WTC11 (cell line): ENCODE measurements at regions not wholly inside any gene's neighbourhood (a gene's known extent, or its start where the extent isn't known, plus 50 kb on each side); places are given as distances from the start of the nearest gene placed in this dataset.

Experiments
- JUN ChIP-seq: sonication (generic); formaldehyde crosslinking; IDR thresholded peaks from 2 replicates; pipeline ENCODE4 v1.8.0; 2023; ENCODE audit warnings: mild to moderate bottlenecking, missing genetic modification reagents
- RELA ChIP-seq: sonication (generic); formaldehyde crosslinking; IDR thresholded peaks from 2 replicates; pipeline ENCODE4 v1.8.1; 2022; ENCODE audit warnings: missing genetic modification reagents, mild to moderate bottlenecking, borderline replicate concordance
- SMAD4 ChIP-seq: sonication (generic); formaldehyde crosslinking; IDR thresholded peaks from 2 replicates; pipeline ENCODE4 v1.8.0; 2022; ENCODE audit warnings: mild to moderate bottlenecking, missing genetic modification reagents
- SP1 ChIP-seq: sonication (generic); formaldehyde crosslinking; conservative IDR thresholded peaks from 2 replicates; pipeline ENCODE4 v1.8.1; 2022; ENCODE audit warnings: missing genetic modification reagents
- TF ChIP-seq, protein P1 (sequence below): fragments of 200-600 bp; IDR thresholded peaks from 2 replicates; pipeline ENCODE4 v1.8.0; 2022; ENCODE audit warnings: antibody characterized with exemption
- TF ChIP-seq, protein P2 (sequence below): sonication (generic); formaldehyde crosslinking; IDR thresholded peaks from 2 replicates; pipeline ENCODE4 v1.8.0; 2022; ENCODE audit warnings: mild to moderate bottlenecking, missing genetic modification reagents

DNA sequence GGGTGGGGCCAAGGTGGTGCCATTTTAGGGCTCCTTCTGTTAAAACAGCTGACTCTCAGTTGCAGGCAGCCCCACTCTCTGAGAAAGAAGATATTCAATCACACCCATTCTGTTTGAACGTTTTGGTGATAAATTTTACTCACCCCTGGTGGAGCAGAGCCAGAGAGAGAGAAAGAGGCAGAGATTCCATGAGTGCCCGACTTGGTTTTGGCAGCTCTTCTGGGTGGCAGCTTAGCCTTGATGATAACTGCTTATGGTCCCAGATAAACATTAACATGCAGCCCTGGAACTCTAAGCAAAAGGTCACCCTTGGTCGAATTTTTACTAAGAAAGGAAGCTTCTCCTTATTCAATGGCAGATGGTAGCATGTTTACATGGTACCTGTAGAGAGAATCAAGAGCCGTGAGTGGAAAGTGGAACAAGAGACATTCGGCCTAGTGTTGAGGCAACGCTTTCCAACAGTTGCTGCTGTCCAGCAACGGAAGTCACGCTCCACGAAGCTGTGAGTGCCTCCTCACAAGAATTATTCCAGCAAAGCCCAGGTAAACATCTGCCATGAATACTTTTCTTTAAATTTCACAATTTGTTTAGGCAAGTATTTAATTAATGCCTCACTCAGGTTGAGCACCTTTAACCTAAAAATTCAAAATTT, 530.6 kb upstream of the ROBO2 start:
- TF ChIP-seq, protein P1, sequence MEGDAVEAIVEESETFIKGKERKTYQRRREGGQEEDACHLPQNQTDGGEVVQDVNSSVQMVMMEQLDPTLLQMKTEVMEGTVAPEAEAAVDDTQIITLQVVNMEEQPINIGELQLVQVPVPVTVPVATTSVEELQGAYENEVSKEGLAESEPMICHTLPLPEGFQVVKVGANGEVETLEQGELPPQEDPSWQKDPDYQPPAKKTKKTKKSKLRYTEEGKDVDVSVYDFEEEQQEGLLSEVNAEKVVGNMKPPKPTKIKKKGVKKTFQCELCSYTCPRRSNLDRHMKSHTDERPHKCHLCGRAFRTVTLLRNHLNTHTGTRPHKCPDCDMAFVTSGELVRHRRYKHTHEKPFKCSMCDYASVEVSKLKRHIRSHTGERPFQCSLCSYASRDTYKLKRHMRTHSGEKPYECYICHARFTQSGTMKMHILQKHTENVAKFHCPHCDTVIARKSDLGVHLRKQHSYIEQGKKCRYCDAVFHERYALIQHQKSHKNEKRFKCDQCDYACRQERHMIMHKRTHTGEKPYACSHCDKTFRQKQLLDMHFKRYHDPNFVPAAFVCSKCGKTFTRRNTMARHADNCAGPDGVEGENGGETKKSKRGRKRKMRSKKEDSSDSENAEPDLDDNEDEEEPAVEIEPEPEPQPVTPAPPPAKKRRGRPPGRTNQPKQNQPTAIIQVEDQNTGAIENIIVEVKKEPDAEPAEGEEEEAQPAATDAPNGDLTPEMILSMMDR: no peak
- no peak for TF ChIP-seq RELA (CRISPR knock-in tag)
- TF ChIP-seq SP1 (CRISPR knock-in tag): no peak
- TF ChIP-seq SMAD4 (CRISPR knock-in tag): no peak
- TF ChIP-seq, protein P2, sequence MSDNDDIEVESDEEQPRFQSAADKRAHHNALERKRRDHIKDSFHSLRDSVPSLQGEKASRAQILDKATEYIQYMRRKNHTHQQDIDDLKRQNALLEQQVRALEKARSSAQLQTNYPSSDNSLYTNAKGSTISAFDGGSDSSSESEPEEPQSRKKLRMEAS (CRISPR knock-in tag): no peak
- TF ChIP-seq JUN (CRISPR knock-in tag): no peak
